ENCODE measurements at regions not wholly inside any gene's neighbourhood (a gene's known extent, or its start where the extent isn't known, plus 50 kb on each side); places are given as distances from the start of the nearest gene placed in this dataset.

DNA sequence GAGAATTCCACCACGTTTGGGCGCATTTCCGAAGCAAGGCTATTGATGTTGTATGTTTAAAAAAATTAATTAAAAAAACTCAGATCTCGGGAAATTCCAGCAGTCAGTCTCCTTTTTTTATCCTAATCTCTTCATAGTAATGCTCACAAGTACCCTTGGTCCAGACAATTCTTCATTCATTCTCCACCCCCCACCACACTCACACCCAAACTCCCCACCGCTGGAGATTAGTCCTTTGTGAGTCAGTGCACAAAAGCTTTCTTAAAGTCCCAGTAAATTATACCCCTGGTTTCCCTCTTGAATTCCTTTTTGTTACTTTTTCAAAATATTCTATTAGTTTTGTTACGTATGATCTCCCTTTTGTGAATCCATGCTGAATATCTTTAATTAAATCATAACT lies 274.6 kb downstream of the ZNF536 start:
- no peak overlapping the region for H3K4me3 ChIP-seq
- H3K27me3 ChIP-seq: peaks cover 42% of the 10 kb centered on the region
- no peak for DNase-seq (ENCODE audit: low spot score in 2 of 2)
- no peaks in the 10 kb centered on the region for H3K36me3 ChIP-seq
- H3K27ac ChIP-seq: no peak overlapping the region
- H3K4me1 ChIP-seq: no peaks in the 10 kb centered on the region
- no peaks in the 10 kb centered on the region for H3K9me3 ChIP-seq
- WGBS: 56% methylated on average over 6 of the region's 6 CpGs
- TF ChIP-seq POLR2A (IDR thresholded peaks at IDR 0.05): no peak
- TF ChIP-seq POLR2AphosphoS5 (IDR thresholded peaks at IDR 0.05): no peak
- TF ChIP-seq, protein P1, sequence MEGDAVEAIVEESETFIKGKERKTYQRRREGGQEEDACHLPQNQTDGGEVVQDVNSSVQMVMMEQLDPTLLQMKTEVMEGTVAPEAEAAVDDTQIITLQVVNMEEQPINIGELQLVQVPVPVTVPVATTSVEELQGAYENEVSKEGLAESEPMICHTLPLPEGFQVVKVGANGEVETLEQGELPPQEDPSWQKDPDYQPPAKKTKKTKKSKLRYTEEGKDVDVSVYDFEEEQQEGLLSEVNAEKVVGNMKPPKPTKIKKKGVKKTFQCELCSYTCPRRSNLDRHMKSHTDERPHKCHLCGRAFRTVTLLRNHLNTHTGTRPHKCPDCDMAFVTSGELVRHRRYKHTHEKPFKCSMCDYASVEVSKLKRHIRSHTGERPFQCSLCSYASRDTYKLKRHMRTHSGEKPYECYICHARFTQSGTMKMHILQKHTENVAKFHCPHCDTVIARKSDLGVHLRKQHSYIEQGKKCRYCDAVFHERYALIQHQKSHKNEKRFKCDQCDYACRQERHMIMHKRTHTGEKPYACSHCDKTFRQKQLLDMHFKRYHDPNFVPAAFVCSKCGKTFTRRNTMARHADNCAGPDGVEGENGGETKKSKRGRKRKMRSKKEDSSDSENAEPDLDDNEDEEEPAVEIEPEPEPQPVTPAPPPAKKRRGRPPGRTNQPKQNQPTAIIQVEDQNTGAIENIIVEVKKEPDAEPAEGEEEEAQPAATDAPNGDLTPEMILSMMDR (IDR thresholded peaks at IDR 0.05): no peak
- TF ChIP-seq EP300 (IDR thresholded peaks at IDR 0.05): no peak

DNA sequence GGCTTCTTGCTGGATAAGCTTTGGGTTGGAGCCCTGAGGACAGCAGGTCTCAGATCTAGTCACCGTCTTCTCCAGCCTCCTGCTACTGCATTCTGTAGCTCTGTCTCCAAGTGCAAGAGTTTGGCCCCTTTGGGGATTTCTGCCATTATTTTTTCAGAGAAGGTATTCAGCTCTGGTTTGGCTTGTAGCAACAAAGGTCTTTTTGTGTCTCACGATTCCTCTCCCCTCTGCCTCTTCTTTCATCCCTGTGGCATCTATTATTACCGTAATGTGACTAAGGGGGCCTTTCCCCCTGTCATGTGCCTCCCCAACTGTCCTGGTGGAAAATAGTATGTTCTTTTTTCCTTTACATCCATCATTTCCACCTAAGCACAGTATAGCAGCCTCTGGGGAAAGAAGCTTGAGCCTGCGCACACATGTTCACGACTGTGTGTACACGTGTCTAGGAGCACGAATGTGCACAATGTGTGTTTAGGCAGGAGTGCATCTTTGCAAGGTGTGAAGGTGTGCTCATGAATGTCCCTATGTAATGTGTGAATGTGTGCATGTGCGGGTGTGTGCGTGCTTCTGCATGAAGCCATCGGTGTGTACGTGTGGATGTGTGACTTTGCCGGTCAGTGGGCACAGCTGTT lies 273.9 kb downstream of the ZNF536 start:
- no peak for DNase-seq (ENCODE audit: low spot score in 2 of 2)
- H3K4me3 ChIP-seq: no peak overlapping the region
- peaks cover 41% of the 10 kb centered on the region for H3K27me3 ChIP-seq
- TF ChIP-seq EP300 (IDR thresholded peaks at IDR 0.05) (no peak), POLR2A (IDR thresholded peaks at IDR 0.05) (no peak), POLR2AphosphoS5 (IDR thresholded peaks at IDR 0.05) (no peak)
- TF ChIP-seq, protein P1 (IDR thresholded peaks at IDR 0.05): no peak
- H3K36me3 ChIP-seq: no peaks in the 10 kb centered on the region
- 82% methylated on average over 12 of the region's 12 CpGs for WGBS
- H3K4me1 ChIP-seq: no peaks in the 10 kb centered on the region
- no peak overlapping the region for H3K27ac ChIP-seq
- H3K9me3 ChIP-seq: no peaks in the 10 kb centered on the region

DNA sequence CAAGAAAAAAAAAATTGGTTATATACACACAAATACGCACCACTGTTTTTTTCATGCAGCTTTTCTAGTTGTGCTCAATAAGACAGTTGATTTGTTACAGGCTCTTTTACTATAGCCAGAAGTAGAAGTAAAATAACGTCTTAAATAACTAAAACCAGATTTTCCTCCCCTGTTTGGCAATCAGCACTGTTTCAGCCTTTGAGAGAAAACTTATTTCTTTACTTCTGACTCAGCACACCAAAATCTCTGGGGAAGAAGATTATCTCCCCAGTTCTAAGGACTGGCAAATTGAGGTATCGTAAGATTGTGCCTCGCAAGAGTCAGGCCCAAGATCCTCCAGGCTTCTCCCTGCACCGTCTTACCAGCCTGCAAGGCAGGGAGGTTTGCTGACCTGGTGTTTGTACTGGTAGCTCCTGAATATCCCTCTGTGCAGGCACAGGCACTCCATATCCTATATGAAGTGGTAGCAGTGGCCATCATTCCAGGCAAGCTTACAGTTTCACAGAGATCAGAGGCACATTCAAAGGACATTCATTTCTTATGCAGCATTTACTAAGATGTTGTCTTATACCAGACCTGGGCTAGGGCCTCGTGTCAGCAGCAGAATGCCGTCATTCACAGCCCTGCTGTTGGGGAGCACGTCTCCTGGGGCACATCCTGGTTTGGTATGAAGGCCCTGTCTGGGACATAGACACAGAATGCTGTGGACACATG lies 268.2 kb downstream of the ZNF536 start:
- WGBS: 61% methylated on average over 8 of the region's 8 CpGs
- TF ChIP-seq EP300 (IDR thresholded peaks at IDR 0.05) (no peak), POLR2A (IDR thresholded peaks at IDR 0.05) (no peak), POLR2AphosphoS5 (IDR thresholded peaks at IDR 0.05) (no peak)
- TF ChIP-seq, protein P1 (IDR thresholded peaks at IDR 0.05): no peak
- no peak for DNase-seq (ENCODE audit: low spot score in 2 of 2)
- H3K27me3 ChIP-seq: no peaks in the 10 kb centered on the region
- H3K9me3 ChIP-seq: no peaks in the 10 kb centered on the region
- no peaks in the 10 kb centered on the region for H3K36me3 ChIP-seq
- no peak overlapping the region for H3K27ac ChIP-seq
- no peak overlapping the region for H3K4me3 ChIP-seq
- H3K4me1 ChIP-seq: no peaks in the 10 kb centered on the region

DNA sequence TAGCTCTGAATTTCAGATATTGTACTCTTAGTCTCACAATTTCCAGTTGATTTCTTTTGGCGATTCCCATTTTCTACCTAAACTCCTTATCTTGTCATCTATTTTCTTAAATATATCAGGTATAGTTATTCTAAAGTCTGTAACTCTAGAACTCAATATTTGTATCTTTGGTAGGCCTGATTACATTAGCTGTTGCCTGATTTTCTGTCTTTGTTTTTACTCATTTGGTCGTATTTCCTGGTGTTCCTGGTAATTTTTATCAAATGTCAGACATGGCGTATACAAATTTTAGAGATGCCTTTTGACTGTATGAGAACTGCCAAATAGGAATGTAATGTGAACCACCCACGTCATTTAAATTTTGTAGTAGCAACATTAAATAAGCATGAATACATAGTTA lies 266.7 kb downstream of the ZNF536 start:
- no peak overlapping the region for H3K27ac ChIP-seq
- no peak overlapping the region for H3K4me3 ChIP-seq
- WGBS: 93% methylated on average over 4 of the region's 4 CpGs

DNA sequence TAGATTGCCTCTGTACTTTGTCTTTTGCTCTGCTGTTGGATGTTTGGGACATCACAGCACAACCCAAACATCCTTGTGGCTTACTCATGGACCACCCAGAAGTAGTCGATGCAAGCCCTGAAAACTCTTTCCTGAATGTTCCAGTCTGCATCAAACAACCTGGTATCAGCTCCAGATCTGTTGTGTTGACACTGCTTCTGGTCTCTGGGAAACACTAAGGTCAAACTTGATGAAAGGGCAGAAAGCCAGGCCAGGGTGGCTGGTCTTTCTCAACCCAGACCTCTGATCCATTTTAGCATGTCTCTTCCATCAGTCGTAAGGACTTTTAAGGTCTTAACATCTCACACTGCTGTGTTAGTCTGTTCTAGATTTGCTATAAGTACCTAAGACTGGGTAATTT lies 265.7 kb downstream of the ZNF536 start:
- H3K36me3 ChIP-seq: no peaks in the 10 kb centered on the region
- 91% methylated on average over 2 of the region's 2 CpGs for WGBS
- H3K27ac ChIP-seq: no peak overlapping the region
- no peaks in the 10 kb centered on the region for H3K27me3 ChIP-seq
- H3K4me3 ChIP-seq: no peak overlapping the region
- no peak for DNase-seq (ENCODE audit: low spot score in 2 of 2)
- H3K4me1 ChIP-seq: no peaks in the 10 kb centered on the region
- TF ChIP-seq POLR2A (IDR thresholded peaks at IDR 0.05): no peak
- no peak for TF ChIP-seq POLR2AphosphoS5 (IDR thresholded peaks at IDR 0.05)
- TF ChIP-seq, protein P1 (IDR thresholded peaks at IDR 0.05): no peak
- no peak for TF ChIP-seq EP300 (IDR thresholded peaks at IDR 0.05)
- no peaks in the 10 kb centered on the region for H3K9me3 ChIP-seq

More for the DNA sequence above, 266.7 kb downstream of the ZNF536 start:
- Histone ChIP-seq H3K36me3 (no peaks in the 10 kb centered on the region), H3K9me3 (no peaks in the 10 kb centered on the region), H3K4me1 (no peaks in the 10 kb centered on the region), H3K27me3 (no peaks in the 10 kb centered on the region)
- no peak for TF ChIP-seq POLR2A (IDR thresholded peaks at IDR 0.05)
- no peak for TF ChIP-seq EP300 (IDR thresholded peaks at IDR 0.05)
- TF ChIP-seq POLR2AphosphoS5 (IDR thresholded peaks at IDR 0.05): no peak
- TF ChIP-seq, protein P1 (IDR thresholded peaks at IDR 0.05): no peak
- DNase-seq (ENCODE audit: low spot score in 2 of 2): no peak
